ENCODE measurements at regions not wholly inside any gene's neighbourhood (a gene's known extent, or its start where the extent isn't known, plus 50 kb on each side); places are given as distances from the start of the nearest gene placed in this dataset.

DNA sequence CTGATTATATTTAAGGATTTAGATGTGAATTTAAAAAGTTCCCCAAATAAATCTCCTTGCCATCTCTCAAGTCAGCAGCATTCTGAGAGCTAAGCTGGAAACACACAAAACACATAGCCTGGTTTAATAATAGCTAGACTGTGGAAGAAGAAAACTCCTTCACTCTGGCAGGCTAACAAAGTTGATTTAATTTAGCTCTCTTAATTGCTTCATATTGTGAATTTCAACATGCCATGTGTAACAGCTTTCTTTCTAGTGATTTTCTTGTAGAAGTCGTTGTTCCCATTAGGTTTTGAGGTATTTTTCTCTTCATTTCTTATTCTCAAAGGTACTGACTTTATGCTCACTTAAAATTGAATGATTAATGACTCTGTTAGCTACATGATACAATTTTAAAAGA, 216.8 kb upstream of the AKR1E2 start:
- no peaks in the 10 kb centered on the region for H3K9me3 ChIP-seq (ENCODE audit: insufficient read depth, low read length, severe bottlenecking)
- H3K4me2 ChIP-seq (ENCODE audit: insufficient read depth, low read length): no peak overlapping the region
- no peaks in the 10 kb centered on the region for H3K36me3 ChIP-seq (ENCODE audit: insufficient read depth, low read length)
- ATAC-seq (ENCODE audit: insufficient read depth, low read depth) (no peak), DNase-seq (no peak)
- no peak overlapping the region for H2AFZ ChIP-seq (ENCODE audit: low read depth, low read length)
- no peaks in the 10 kb centered on the region for H3K27me3 ChIP-seq (ENCODE audit: insufficient read depth, low read length, poor library complexity)
- H3K79me2 ChIP-seq (ENCODE audit: insufficient read depth, low read length): no peaks in the 10 kb centered on the region
- TF ChIP-seq, protein P1, sequence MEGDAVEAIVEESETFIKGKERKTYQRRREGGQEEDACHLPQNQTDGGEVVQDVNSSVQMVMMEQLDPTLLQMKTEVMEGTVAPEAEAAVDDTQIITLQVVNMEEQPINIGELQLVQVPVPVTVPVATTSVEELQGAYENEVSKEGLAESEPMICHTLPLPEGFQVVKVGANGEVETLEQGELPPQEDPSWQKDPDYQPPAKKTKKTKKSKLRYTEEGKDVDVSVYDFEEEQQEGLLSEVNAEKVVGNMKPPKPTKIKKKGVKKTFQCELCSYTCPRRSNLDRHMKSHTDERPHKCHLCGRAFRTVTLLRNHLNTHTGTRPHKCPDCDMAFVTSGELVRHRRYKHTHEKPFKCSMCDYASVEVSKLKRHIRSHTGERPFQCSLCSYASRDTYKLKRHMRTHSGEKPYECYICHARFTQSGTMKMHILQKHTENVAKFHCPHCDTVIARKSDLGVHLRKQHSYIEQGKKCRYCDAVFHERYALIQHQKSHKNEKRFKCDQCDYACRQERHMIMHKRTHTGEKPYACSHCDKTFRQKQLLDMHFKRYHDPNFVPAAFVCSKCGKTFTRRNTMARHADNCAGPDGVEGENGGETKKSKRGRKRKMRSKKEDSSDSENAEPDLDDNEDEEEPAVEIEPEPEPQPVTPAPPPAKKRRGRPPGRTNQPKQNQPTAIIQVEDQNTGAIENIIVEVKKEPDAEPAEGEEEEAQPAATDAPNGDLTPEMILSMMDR (IDR thresholded peaks at IDR 0.05; ENCODE audit: borderline replicate concordance, extremely low read depth, low read length, poor library complexity, severe bottlenecking): no peak
- no peak for TF ChIP-seq EZH2 (IDR thresholded peaks at IDR 0.05; ENCODE audit: borderline replicate concordance, low read depth, low read length, severe bottlenecking)
- H3K27ac ChIP-seq (ENCODE audit: low read length): no peak overlapping the region
- H4K20me1 ChIP-seq (ENCODE audit: insufficient read depth, low read length): no peaks in the 10 kb centered on the region
- H3K4me1 ChIP-seq (ENCODE audit: insufficient read depth, low read length): no peaks in the 10 kb centered on the region
- H3K9ac ChIP-seq (ENCODE audit: low read depth, low read length): no peak overlapping the region
- H3K4me3 ChIP-seq (ENCODE audit: low read depth in 1 of 2, low read length in 2 of 2): no peak overlapping the region

DNA sequence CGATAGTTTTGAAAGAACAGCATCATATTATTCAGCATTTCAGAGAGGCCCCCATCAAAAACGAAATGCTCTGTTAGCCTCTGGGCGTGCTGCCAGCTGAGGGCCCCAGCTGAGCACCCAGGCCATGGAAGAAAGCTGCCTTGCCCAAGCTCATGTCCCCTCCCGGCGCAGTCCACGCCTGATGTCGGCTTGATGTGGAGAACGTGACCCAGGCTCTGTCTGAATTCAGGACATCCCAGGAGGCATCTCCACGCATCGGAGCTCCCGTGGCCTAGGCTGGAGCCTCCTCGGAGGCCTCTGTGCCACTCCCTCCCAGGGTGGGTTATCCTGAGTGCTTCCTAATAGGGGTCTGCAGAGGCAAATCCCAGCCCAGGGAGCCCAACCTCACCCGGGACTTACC, 218.3 kb upstream of the AKR1E2 start:
- no peaks in the 10 kb centered on the region for H3K79me2 ChIP-seq (ENCODE audit: insufficient read depth, low read length)
- no peak for TF ChIP-seq EZH2 (IDR thresholded peaks at IDR 0.05; ENCODE audit: borderline replicate concordance, low read depth, low read length, severe bottlenecking)
- no peaks in the 10 kb centered on the region for H3K36me3 ChIP-seq (ENCODE audit: insufficient read depth, low read length)
- H3K4me1 ChIP-seq (ENCODE audit: insufficient read depth, low read length): no peaks in the 10 kb centered on the region
- H3K9ac ChIP-seq (ENCODE audit: low read depth, low read length): no peak overlapping the region
- H4K20me1 ChIP-seq (ENCODE audit: insufficient read depth, low read length): no peaks in the 10 kb centered on the region
- H3K4me2 ChIP-seq (ENCODE audit: insufficient read depth, low read length): no peak overlapping the region
- no peak overlapping the region for H3K27ac ChIP-seq (ENCODE audit: low read length)
- no peak overlapping the region for H3K4me3 ChIP-seq (ENCODE audit: low read depth in 1 of 2, low read length in 2 of 2)
- no peak overlapping the region for H2AFZ ChIP-seq (ENCODE audit: low read depth, low read length)
- H3K27me3 ChIP-seq (ENCODE audit: insufficient read depth, low read length, poor library complexity): no peaks in the 10 kb centered on the region
- DNase-seq (no peak), ATAC-seq (ENCODE audit: insufficient read depth, low read depth) (no peak)
- no peaks in the 10 kb centered on the region for H3K9me3 ChIP-seq (ENCODE audit: insufficient read depth, low read length, severe bottlenecking)

DNA sequence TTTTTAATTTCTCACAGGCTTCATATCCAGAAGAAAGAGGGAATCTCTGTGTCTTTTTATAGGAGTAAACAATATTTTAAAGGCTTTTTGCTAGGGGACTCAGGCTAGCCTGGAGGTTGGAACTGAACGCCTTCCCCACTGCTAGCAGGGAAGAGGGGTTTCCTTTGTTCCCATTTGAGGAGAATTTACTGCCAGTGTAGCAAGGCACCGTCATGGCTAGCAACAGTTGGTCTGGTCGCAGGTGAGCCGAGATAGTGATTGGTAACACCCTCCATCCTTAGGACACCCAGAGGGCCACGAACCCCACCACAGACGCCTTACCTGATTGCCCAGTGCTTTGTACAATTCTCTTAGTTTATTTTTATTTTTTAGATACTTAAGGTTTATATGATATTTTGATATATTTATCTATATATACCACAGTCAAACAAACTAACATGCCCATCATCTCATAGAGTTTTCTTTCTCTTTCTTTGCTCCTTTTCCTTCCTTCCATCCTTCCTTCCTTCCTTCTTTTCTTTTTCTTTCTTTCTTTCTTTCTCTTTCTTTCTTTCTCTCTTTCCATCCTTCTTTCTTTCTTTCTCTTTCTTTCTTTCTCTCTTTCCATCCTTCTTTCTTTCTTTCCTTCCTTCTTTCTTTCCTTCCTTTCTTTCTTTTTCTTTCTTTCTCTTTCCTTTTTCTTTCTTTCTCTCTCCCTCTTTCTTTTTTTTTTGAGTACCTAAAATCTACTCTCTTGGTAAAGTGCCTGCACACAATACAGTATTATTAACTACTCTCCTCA, 219.0 kb upstream of the AKR1E2 start:
- no peak for TF ChIP-seq EZH2 (IDR thresholded peaks at IDR 0.05; ENCODE audit: borderline replicate concordance, low read depth, low read length, severe bottlenecking)
- TF ChIP-seq, protein P1 (IDR thresholded peaks at IDR 0.05; ENCODE audit: borderline replicate concordance, extremely low read depth, low read length, poor library complexity, severe bottlenecking): no peak
- no peaks in the 10 kb centered on the region for H4K20me1 ChIP-seq (ENCODE audit: insufficient read depth, low read length)
- H3K79me2 ChIP-seq (ENCODE audit: insufficient read depth, low read length): no peaks in the 10 kb centered on the region
- H3K9ac ChIP-seq (ENCODE audit: low read depth, low read length): no peak overlapping the region
- H3K4me2 ChIP-seq (ENCODE audit: insufficient read depth, low read length): no peak overlapping the region
- no peak overlapping the region for H2AFZ ChIP-seq (ENCODE audit: low read depth, low read length)
- ATAC-seq (ENCODE audit: insufficient read depth, low read depth) (no peak), DNase-seq (no peak)
- no peaks in the 10 kb centered on the region for H3K9me3 ChIP-seq (ENCODE audit: insufficient read depth, low read length, severe bottlenecking)
- no peaks in the 10 kb centered on the region for H3K4me1 ChIP-seq (ENCODE audit: insufficient read depth, low read length)
- H3K36me3 ChIP-seq (ENCODE audit: insufficient read depth, low read length): no peaks in the 10 kb centered on the region
- no peaks in the 10 kb centered on the region for H3K27me3 ChIP-seq (ENCODE audit: insufficient read depth, low read length, poor library complexity)
- no peak overlapping the region for H3K4me3 ChIP-seq (ENCODE audit: low read depth in 1 of 2, low read length in 2 of 2)
- H3K27ac ChIP-seq (ENCODE audit: low read length): no peak overlapping the region

GRCh38 chr10:4602764-4603491, 223.1 kb upstream of the AKR1E2 start:
- Histone ChIP-seq H3K36me3 (ENCODE audit: insufficient read depth, low read length) (no peaks in the 10 kb centered on the region), H3K27me3 (ENCODE audit: insufficient read depth, low read length, poor library complexity) (no peaks in the 10 kb centered on the region), H2AFZ (ENCODE audit: low read depth, low read length) (no peak overlapping the region), H3K79me2 (ENCODE audit: insufficient read depth, low read length) (no peaks in the 10 kb centered on the region), H3K4me3 (ENCODE audit: low read depth in 1 of 2, low read length in 2 of 2) (no peak overlapping the region), H4K20me1 (ENCODE audit: insufficient read depth, low read length) (no peaks in the 10 kb centered on the region), H3K27ac (ENCODE audit: low read length) (no peak overlapping the region), H3K4me1 (ENCODE audit: insufficient read depth, low read length) (no peaks in the 10 kb centered on the region), H3K9me3 (ENCODE audit: insufficient read depth, low read length, severe bottlenecking) (no peaks in the 10 kb centered on the region), H3K9ac (ENCODE audit: low read depth, low read length) (no peak overlapping the region), H3K4me2 (ENCODE audit: insufficient read depth, low read length) (no peak overlapping the region)
- ATAC-seq (ENCODE audit: insufficient read depth, low read depth) (no peak), DNase-seq (no peak)
- TF ChIP-seq, protein P1 (IDR thresholded peaks at IDR 0.05; ENCODE audit: borderline replicate concordance, extremely low read depth, low read length, poor library complexity, severe bottlenecking): no peak
- no peak for TF ChIP-seq EZH2 (IDR thresholded peaks at IDR 0.05; ENCODE audit: borderline replicate concordance, low read depth, low read length, severe bottlenecking)

Data from DND-41 (cell line).